Panc1 (cell line): ENCODE measurements at regions not wholly inside any gene's neighbourhood (a gene's known extent, or its start where the extent isn't known, plus 50 kb on each side); places are given as distances from the start of the nearest gene placed in this dataset.

Experiments used
- ATAC-seq: fragments of 200-7000 bp; cut with Tn5 transposase; 2 replicates; pipeline ENCODE4 v1.9.1; 2020; ENCODE audit warnings: mild to moderate bottlenecking, moderate library complexity
- BruUV-seq: library from RNA; stranded (reverse); fragments of 400-500 nt; replicated peaks from 2 replicates; lab custom pipeline; 2021; lab: Mats Ljungman, UMichigan
- CTCF ChIA-PET: fragments of 300-600 bp; sonication (Branson Sonifier 250); formaldehyde crosslinking; loops from one replicate; lab custom pipeline; 2022; ENCODE audit warnings: antibody characterized with exemption; lab: Charles Lee
- POLR2A ChIA-PET: fragments of 300-600 bp; sonication (Branson Sonifier 250); formaldehyde crosslinking; loops from one replicate; lab custom pipeline; 2022; ENCODE audit warnings: antibody characterized with exemption; lab: Charles Lee
- DNase-seq: peaks from one replicate; pipeline ENCODE4 v3.0.0-alpha.2; 2010; ENCODE audit warnings: low read depth, low spot score
- H3K27ac ChIP-seq: 2 replicates; pipeline ENCODE4 v1.5.1; 2011; ENCODE audit warnings: mild to moderate bottlenecking, low read length, inconsistent platforms
- H3K27me3 ChIP-seq: fragments of 200-500 bp; sonication (Bioruptor generic); 2 replicates; pipeline ENCODE4 v1.6.0; 2014; ENCODE audit warnings: low read length, inconsistent platforms; ENCODE audit not compliant: control insufficient read depth, insufficient read depth
- H3K36me3 ChIP-seq: fragments of 200-500 bp; sonication (Bioruptor generic); 2 replicates; pipeline ENCODE4 v1.5.1; 2014; ENCODE audit warnings: inconsistent platforms, mild to moderate bottlenecking, low read length, moderate library complexity; ENCODE audit not compliant: control insufficient read depth, insufficient read depth
- H3K4me1 ChIP-seq: 2 replicates; pipeline ENCODE4 v1.5.1; 2011; ENCODE audit warnings: inconsistent platforms, mild to moderate bottlenecking, low read length, moderate library complexity; ENCODE audit not compliant: control insufficient read depth, insufficient read depth
- H3K4me3 ChIP-seq, 2 experiments: 2 replicates each; pipeline ENCODE4 v1.5.1; 2011 to 2012; ENCODE audit warnings: low read depth in 2 of 2, low read length in 2 of 2, mild to moderate bottlenecking in 2 of 2, inconsistent platforms in 1 of 2, moderate library complexity in 1 of 2
- H3K9me3 ChIP-seq: fragments of 200-500 bp; sonication (Bioruptor generic); 2 replicates; pipeline ENCODE4 v1.5.1; 2014; ENCODE audit warnings: low read depth, mild to moderate bottlenecking, inconsistent platforms, low read length, moderate library complexity; ENCODE audit not compliant: control insufficient read depth, insufficient read depth
- CTCF ChIP-seq: fragments of 450-650 bp; IDR thresholded peaks from 2 replicates; pipeline ENCODE4 v1.5.1; 2017; ENCODE audit warnings: mild to moderate bottlenecking
- POLR2AphosphoS5 ChIP-seq: IDR thresholded peaks from 2 replicates; pipeline ENCODE4 v1.6.1; 2012; ENCODE audit warnings: mild to moderate bottlenecking, low read depth, low read length, moderate library complexity
- REST ChIP-seq, 2 experiments: IDR thresholded peaks; 2 replicates each; pipeline ENCODE4 v1.6.1; 2011 to 2012; ENCODE audit warnings: low read depth in 2 of 2, control low read depth in 1 of 2, low read length in 1 of 2, mild to moderate bottlenecking in 1 of 2, moderate library complexity in 1 of 2; ENCODE audit not compliant: insufficient read depth in 1 of 2
- SIN3A ChIP-seq: IDR thresholded peaks from 2 replicates; pipeline ENCODE4 v1.6.1; 2012; ENCODE audit warnings: low read depth, mild to moderate bottlenecking, low read length, moderate library complexity, borderline replicate concordance; ENCODE audit not compliant: insufficient read depth
- TCF7L2 ChIP-seq: IDR thresholded peaks from 2 replicates; pipeline ENCODE4 v1.6.1; 2011; ENCODE audit warnings: mild to moderate bottlenecking, low read depth, low read length, inconsistent platforms
- in situ Hi-C: cut with HindIII; loops from 2 replicates; pipeline ENCODE4 v1.10.0; 2016; ENCODE audit warnings: low sequenced_read_pairs, low pct_unique_long_range_greater_than_20kb
- intact Hi-C: fragments of 100-400 bp; cut with micrococcal nuclease; formaldehyde crosslinking; loops from one replicate; pipeline ENCODE4 v1.10.0; 2022; ENCODE audit not compliant: unreplicated experiment

- H3K9me3 ChIP-seq = no peaks in the 10 kb centered on the region
- intact Hi-C loops = no loop called here
- no peak for DNase-seq
- H3K4me1 ChIP-seq = no peaks in the 10 kb centered on the region
- ChIA-PET CTCF (interaction anchor here (0.6 kb wide), 1 partner anchor 71 kb away, joined by 3 read pairs; no protein-coding TSS in a partner anchor), POLR2A (no interaction called here)
- no peak for TF ChIP-seq REST (IDR thresholded peaks at IDR 0.05; ENCODE audit: insufficient read depth in 1 of 2, low read depth in 2 of 2, low read length in 1 of 2)
- TF ChIP-seq POLR2AphosphoS5 = no peak
- no peak for TF ChIP-seq TCF7L2
- TF ChIP-seq SIN3A = no peak
- no peak for TF ChIP-seq CTCF
- H3K4me3 ChIP-seq = no peak overlapping the region
- no peak for ATAC-seq
- H3K27ac ChIP-seq = no peak overlapping the region
- in situ Hi-C loops = no loop called here
- no peaks in the 10 kb centered on the region; the same call in 1 of the 2 replicates for H3K36me3 ChIP-seq
- no TSS peak for BruUV-seq
- H3K27me3 ChIP-seq = no peaks in the 10 kb centered on the region
Observed at GRCh38 chr3:181630853-181631252, 80.9 kb upstream of the SOX2 start.

GRCh38 chr3:181629711-181630110, 82.0 kb upstream of the SOX2 start:
- no TSS peak for BruUV-seq
- DNase-seq (no peak), ATAC-seq (no peak)
- ChIA-PET CTCF (no interaction called here), POLR2A (no interaction called here)
- no peaks in the 10 kb centered on the region; the same call in 1 of the 2 replicates for H3K36me3 ChIP-seq
- no peaks in the 10 kb centered on the region for H3K4me1 ChIP-seq
- no peaks in the 10 kb centered on the region for H3K9me3 ChIP-seq
- H3K27ac ChIP-seq = no peak overlapping the region
- TF ChIP-seq POLR2AphosphoS5 (no peak), REST (IDR thresholded peaks at IDR 0.05; ENCODE audit: insufficient read depth in 1 of 2, low read depth in 2 of 2, low read length in 1 of 2) (no peak), TCF7L2 (no peak), SIN3A (no peak), CTCF (no peak)
- intact Hi-C loops = no loop called here
- in situ Hi-C loops = no loop called here
- H3K4me3 ChIP-seq = no peak overlapping the region
- no peaks in the 10 kb centered on the region for H3K27me3 ChIP-seq
